HL-60 (cell line): ENCODE measurements at regions not wholly inside any gene's neighbourhood (a gene's known extent, or its start where the extent isn't known, plus 50 kb on each side); places are given as distances from the start of the nearest gene placed in this dataset.

Source experiments
- DNase-seq, 2 experiments: peaks; one replicate each; pipeline ENCODE4 v3.0.0-alpha.2; 2010 to 2020; ENCODE audit warnings: low read depth in 1 of 2, low spot score in 1 of 2
- H3K27ac ChIP-seq: fragments of 250-450 bp; sonication (Bioruptor Pico); replicated peaks from 2 replicates; pipeline ENCODE4 v1.5.1; 2020; ENCODE audit warnings: mild to moderate bottlenecking, moderate library complexity
- H3K27me3 ChIP-seq: fragments of 250-450 bp; sonication (Bioruptor Pico); 2 replicates; pipeline ENCODE4 v1.5.1; 2021; ENCODE audit warnings: mild to moderate bottlenecking, moderate library complexity; ENCODE audit not compliant: insufficient read depth, poor library complexity, severe bottlenecking
- H3K4me3 ChIP-seq: replicated peaks from 2 replicates; pipeline ENCODE4 v1.5.1; 2011; ENCODE audit warnings: mild to moderate bottlenecking, control low read depth, low read length; ENCODE audit not compliant: insufficient read depth
- CTCF ChIP-seq: IDR thresholded peaks from one replicate; pipeline ENCODE4 v1.5.1; 2011; ENCODE audit warnings: low read length, control low read depth, inconsistent platforms; ENCODE audit not compliant: insufficient read depth
- GABPA ChIP-seq: IDR thresholded peaks from 2 replicates; pipeline ENCODE4 v1.6.1; 2012; ENCODE audit warnings: low read depth
- POLR2AphosphoS5 ChIP-seq: IDR thresholded peaks from 2 replicates; pipeline ENCODE4 v1.6.1; 2012; ENCODE audit warnings: low read depth
- REST ChIP-seq: IDR thresholded peaks from 2 replicates; pipeline ENCODE4 v1.6.1; 2012; ENCODE audit warnings: low read depth; ENCODE audit not compliant: insufficient replicate concordance
- SPI1 ChIP-seq: IDR thresholded peaks from 2 replicates; pipeline ENCODE4 v1.6.1; 2012; ENCODE audit warnings: low read depth, mild to moderate bottlenecking, borderline replicate concordance

DNA sequence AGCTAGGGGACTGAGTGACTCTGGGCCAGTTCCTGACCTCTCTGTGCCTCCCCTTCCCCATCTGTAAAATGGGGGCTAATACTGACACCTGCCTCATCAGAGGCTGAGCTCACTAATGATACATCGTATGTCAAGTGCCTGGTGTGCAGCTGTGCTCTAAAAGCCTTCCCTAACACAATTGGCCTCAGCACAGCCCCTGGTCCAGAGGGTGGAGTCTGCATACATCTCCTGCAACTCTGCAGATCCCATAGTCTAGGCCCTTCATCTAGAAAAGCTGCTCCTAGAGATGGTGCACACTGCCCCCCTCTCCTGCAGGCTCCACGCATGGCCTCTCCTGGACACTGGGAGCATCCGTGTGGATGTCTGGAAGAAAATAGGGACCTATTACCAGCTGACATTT is 255.0 kb downstream of the RPS24 start:
- TF ChIP-seq SPI1 (no peak), CTCF (no peak), REST (no peak), POLR2AphosphoS5 (no peak), GABPA (no peak)
- H3K4me3 ChIP-seq, result no peak overlapping the region
- no peaks in the 10 kb centered on the region for H3K27me3 ChIP-seq
- DNase-seq, result no peak
- H3K27ac ChIP-seq, result no peak overlapping the region

DNA sequence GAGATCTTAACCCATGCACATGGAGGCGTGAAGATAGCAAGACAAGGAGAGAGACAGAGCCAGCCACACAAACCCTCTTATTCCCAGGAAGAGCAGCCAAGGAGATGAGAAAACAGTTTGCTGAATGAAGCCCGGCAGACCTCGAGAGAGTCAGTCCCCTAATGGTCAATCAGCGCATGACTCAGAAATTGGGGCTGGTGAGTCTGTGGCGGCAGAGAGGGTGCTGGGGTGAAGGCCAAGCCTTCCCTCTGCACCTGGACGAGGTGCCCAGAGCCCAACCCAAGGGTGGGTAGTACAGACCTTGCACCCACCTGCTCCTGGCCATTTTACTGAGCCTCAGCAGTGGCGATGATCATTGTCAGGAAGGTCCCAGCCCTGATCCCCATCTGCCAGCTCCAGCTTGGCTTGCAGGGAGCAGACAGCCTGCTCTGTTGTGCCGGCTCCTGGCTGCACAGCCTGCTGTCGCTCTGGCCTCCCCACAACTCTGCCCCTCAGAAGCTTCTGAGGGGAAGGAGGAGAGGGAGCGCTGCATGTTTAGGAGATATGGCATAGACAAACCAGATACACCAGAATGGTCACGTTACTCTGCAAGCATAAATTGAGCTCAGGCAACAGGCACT is 256.6 kb downstream of the RPS24 start:
- Histone ChIP-seq H3K4me3 (no peak overlapping the region), H3K27ac (no peak overlapping the region), H3K27me3 (no peaks in the 10 kb centered on the region)
- TF ChIP-seq POLR2AphosphoS5 (no peak), GABPA (no peak), CTCF (no peak), REST (no peak), SPI1 (no peak)
- no peak for DNase-seq

DNA sequence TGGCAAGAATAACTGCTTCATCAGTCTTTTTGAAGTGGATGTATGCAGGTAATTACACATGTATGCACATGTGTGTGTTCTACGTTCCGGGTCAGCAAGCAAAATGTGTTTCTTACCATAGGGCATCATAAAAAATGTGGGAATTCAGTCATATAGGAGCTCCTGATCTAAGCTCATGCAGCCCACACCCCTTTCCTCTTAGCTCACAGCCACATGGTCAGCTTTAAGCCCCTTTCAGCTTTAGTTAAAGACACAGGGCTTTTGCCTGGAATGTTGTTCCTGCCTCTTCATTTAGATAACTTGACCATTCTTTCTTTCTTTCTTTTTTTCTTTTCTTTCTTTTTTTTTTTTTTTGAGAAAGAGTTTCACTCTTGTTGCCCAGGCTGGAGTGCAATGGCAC is 258.1 kb downstream of the RPS24 start:
- TF ChIP-seq SPI1, result no peak
- no peak for TF ChIP-seq REST
- TF ChIP-seq POLR2AphosphoS5, result no peak
- no peak for TF ChIP-seq CTCF
- no peak for TF ChIP-seq GABPA
- no peak for DNase-seq
- Histone ChIP-seq H3K27me3 (no peaks in the 10 kb centered on the region), H3K4me3 (no peak overlapping the region), H3K27ac (no peak overlapping the region)
